ENCODE measurements at regions not wholly inside any gene's neighbourhood (a gene's known extent, or its start where the extent isn't known, plus 50 kb on each side); places are given as distances from the start of the nearest gene placed in this dataset.

- intact Hi-C loops (cut with DNase I; ENCODE audit: low total_unique reads), result no loop called here
- no peak for DNase-seq (ENCODE audit: low spot score in 2 of 2)
- TF ChIP-seq CTCF (IDR thresholded peaks at IDR 0.05), result no peak
- TF ChIP-seq POLR2A (IDR thresholded peaks at IDR 0.05), result no peak
- H3K4me3 ChIP-seq (ENCODE audit: low read depth, poor library complexity, severe bottlenecking), result no peak overlapping the region
- WGBS, 2 donors, result 71 to 81% methylated on average over 3 of the region's 3 CpGs
These were observed 1065.4 kb downstream of the SORCS3 start for GRCh38 chr10:105706281-105707026.

- WGBS, 2 donors, result 69 to 76% methylated on average over 4 of the region's 4 CpGs
- no peak overlapping the region for H3K4me3 ChIP-seq (ENCODE audit: low read depth, poor library complexity, severe bottlenecking)
- no peak for TF ChIP-seq POLR2A (IDR thresholded peaks at IDR 0.05)
- TF ChIP-seq CTCF (IDR thresholded peaks at IDR 0.05), result no peak
- no peak for DNase-seq (ENCODE audit: low spot score in 2 of 2)
- intact Hi-C loops (cut with DNase I; ENCODE audit: low total_unique reads), result no loop called here
These were observed 1061.1 kb downstream of the SORCS3 start for GRCh38 chr10:105702211-105702610.

- no peak for DNase-seq (ENCODE audit: low spot score in 2 of 2)
- intact Hi-C loops (cut with DNase I; ENCODE audit: low total_unique reads), result no loop called here
- H3K4me3 ChIP-seq (ENCODE audit: low read depth, poor library complexity, severe bottlenecking), result no peak overlapping the region
- TF ChIP-seq CTCF (IDR thresholded peaks at IDR 0.05) (no peak), POLR2A (IDR thresholded peaks at IDR 0.05) (no peak)
- 79 to 93% methylated on average over 2 of the region's 2 CpGs for WGBS, 2 donors
These were observed 1059.1 kb downstream of the SORCS3 start for GRCh38 chr10:105700218-105700617.

- no peak overlapping the region for H3K4me3 ChIP-seq (ENCODE audit: low read depth, poor library complexity, severe bottlenecking)
- TF ChIP-seq POLR2A (IDR thresholded peaks at IDR 0.05) (no peak), CTCF (IDR thresholded peaks at IDR 0.05) (no peak)
- no peak for DNase-seq (ENCODE audit: low spot score in 2 of 2)
- intact Hi-C loops (cut with DNase I; ENCODE audit: low total_unique reads), result no loop called here
- WGBS, 2 donors, result 70 to 73% methylated on average over 5 of the region's 5 CpGs
These were observed 1058.4 kb downstream of the SORCS3 start for GRCh38 chr10:105699504-105699903.

GRCh38 chr10:105698592-105698991 lies 1057.5 kb downstream of the SORCS3 start:
- TF ChIP-seq POLR2A (IDR thresholded peaks at IDR 0.05), result no peak
- TF ChIP-seq CTCF (IDR thresholded peaks at IDR 0.05), result no peak
- H3K4me3 ChIP-seq (ENCODE audit: low read depth, poor library complexity, severe bottlenecking), result no peak overlapping the region
- DNase-seq (ENCODE audit: low spot score in 2 of 2), result no peak
- intact Hi-C loops (cut with DNase I; ENCODE audit: low total_unique reads), result no loop called here
- 51 to 52% methylated on average over 2 of the region's 2 CpGs for WGBS, 2 donors

GRCh38 chr10:105697290-105697780 lies 1056.2 kb downstream of the SORCS3 start:
- no peak overlapping the region for H3K4me3 ChIP-seq (ENCODE audit: low read depth, poor library complexity, severe bottlenecking)
- DNase-seq (ENCODE audit: low spot score in 2 of 2), result no peak
- no peak for TF ChIP-seq POLR2A (IDR thresholded peaks at IDR 0.05)
- intact Hi-C loops (cut with DNase I; ENCODE audit: low total_unique reads), result no loop called here
- 65 to 72% methylated on average over 3 of the region's 3 CpGs for WGBS, 2 donors

Measured in lower leg skin (tissue), 4 donors.